DOHH2 (cell line): ENCODE measurements at regions not wholly inside any gene's neighbourhood (a gene's known extent, or its start where the extent isn't known, plus 50 kb on each side); places are given as distances from the start of the nearest gene placed in this dataset.
"Not testable (repeated sequence)": the region's sequence is repeated elsewhere in the genome, so short reads cannot be mapped to it uniquely, and the experiment has no call there.

Source experiments
- H3F3A ChIP-seq: fragments of 200-600 bp; sonication (generic), shearing (Covaris generic); 2 replicates; pipeline ENCODE4 v1.6.0; 2016; ENCODE audit warnings: antibody characterized with exemption, mild to moderate bottlenecking; ENCODE audit not compliant: control insufficient read depth, insufficient read depth
- H3K27ac ChIP-seq: fragments of 200-600 bp; sonication (generic); 2 replicates; pipeline ENCODE4 v1.5.1; 2014; ENCODE audit warnings: low read depth, mild to moderate bottlenecking, low read length, moderate library complexity
- H3K27me3 ChIP-seq: fragments of 200-600 bp; sonication (generic); 2 replicates; pipeline ENCODE4 v1.6.1; 2014; ENCODE audit warnings: mild to moderate bottlenecking, low read length, mixed read lengths; ENCODE audit not compliant: control insufficient read depth
- H3K36me3 ChIP-seq: fragments of 200-600 bp; sonication (generic); 2 replicates; pipeline ENCODE4 v1.6.1; 2014; ENCODE audit warnings: mild to moderate bottlenecking, low read length, moderate library complexity, mixed read lengths; ENCODE audit not compliant: control insufficient read depth
- H3K4me1 ChIP-seq: fragments of 200-600 bp; sonication (generic); 2 replicates; pipeline ENCODE4 v1.6.1; 2014; ENCODE audit warnings: mild to moderate bottlenecking, low read length, mixed read lengths; ENCODE audit not compliant: control insufficient read depth
- H3K4me2 ChIP-seq: fragments of 200-600 bp; sonication (generic); 2 replicates; pipeline ENCODE4 v1.6.0; 2014; ENCODE audit warnings: mild to moderate bottlenecking, low read length, moderate library complexity
- H3K4me3 ChIP-seq: fragments of 200-600 bp; sonication (generic); 2 replicates; pipeline ENCODE4 v1.5.1; 2014; ENCODE audit warnings: mild to moderate bottlenecking, low read length, mixed read lengths
- H3K79me2 ChIP-seq: fragments of 200-600 bp; sonication (generic); 2 replicates; pipeline ENCODE4 v1.6.1; 2014; ENCODE audit warnings: mild to moderate bottlenecking, low read length, mixed read lengths; ENCODE audit not compliant: control insufficient read depth
- H3K9me2 ChIP-seq: fragments of 200-600 bp; sonication (generic); replicated peaks from 2 replicates; pipeline ENCODE4 v1.6.1; 2014; ENCODE audit warnings: mild to moderate bottlenecking, low read length, mixed read lengths; ENCODE audit not compliant: control insufficient read depth
- H3K9me3 ChIP-seq: fragments of 200-600 bp; sonication (generic); 2 replicates; pipeline ENCODE4 v1.6.1; 2014; ENCODE audit warnings: antibody characterized with exemption, low read length, mixed read lengths; ENCODE audit not compliant: control insufficient read depth, insufficient read depth
- H4K20me1 ChIP-seq: fragments of 200-600 bp; sonication (generic); 2 replicates; pipeline ENCODE4 v1.6.0; 2014; ENCODE audit warnings: low read depth, mild to moderate bottlenecking, antibody characterized with exemption, low read length, moderate library complexity; ENCODE audit not compliant: control insufficient read depth, insufficient read depth
- CTCF ChIP-seq: fragments of 200-600 bp; sonication (generic); IDR thresholded peaks from one replicate; pipeline ENCODE4 v1.5.1; 2014; ENCODE audit warnings: antibody characterized with exemption, mild to moderate bottlenecking, low read depth, low read length; ENCODE audit not compliant: poor library complexity, severe bottlenecking
- EZH2phosphoT487 ChIP-seq: fragments of 200-600 bp; sonication (generic); IDR thresholded peaks from 2 replicates; pipeline ENCODE4 v1.6.1; 2017; ENCODE audit warnings: borderline replicate concordance, mild to moderate bottlenecking, antibody characterized with exemption, low read length, moderate library complexity, mixed read lengths

- Histone ChIP-seq H3K4me1 (no peaks in the 10 kb centered on the region), H3K27me3 (peaks cover 25% of the 10 kb centered on the region; the same call in 1 of the 2 replicates), H4K20me1 (no peaks in the 10 kb centered on the region), H3F3A (no peaks in the 10 kb centered on the region), H3K9me2 (no peaks in the 10 kb centered on the region), H3K79me2 (no peaks in the 10 kb centered on the region), H3K4me3 (no peak overlapping the region), H3K36me3 (no peaks in the 10 kb centered on the region), H3K9me3 (no peaks in the 10 kb centered on the region), H3K4me2 (no peak overlapping the region), H3K27ac (no peak overlapping the region)
- no peak for TF ChIP-seq EZH2phosphoT487
Measured at GRCh38 chr9:33695299-33695698, 100.1 kb upstream of the PRSS3 start.

- Histone ChIP-seq H4K20me1 (no peaks in the 10 kb centered on the region), H3F3A (no peaks in the 10 kb centered on the region), H3K4me1 (no peaks in the 10 kb centered on the region), H3K4me3 (no peak overlapping the region), H3K27ac (no peak overlapping the region), H3K27me3 (peaks cover 29% of the 10 kb centered on the region; the same call in 1 of the 2 replicates), H3K9me2 (no peaks in the 10 kb centered on the region), H3K9me3 (no peaks in the 10 kb centered on the region), H3K79me2 (no peaks in the 10 kb centered on the region), H3K36me3 (no peaks in the 10 kb centered on the region), H3K4me2 (no peak overlapping the region)
- no peak for TF ChIP-seq EZH2phosphoT487
- TF ChIP-seq CTCF, result no peak
Measured at GRCh38 chr9:33695856-33696255, 99.5 kb upstream of the PRSS3 start.

- Histone ChIP-seq H3F3A (no peaks in the 10 kb centered on the region), H3K79me2 (no peaks in the 10 kb centered on the region), H4K20me1 (no peaks in the 10 kb centered on the region), H3K36me3 (no peaks in the 10 kb centered on the region), H3K4me1 (no peaks in the 10 kb centered on the region), H3K27ac (no peak overlapping the region), H3K4me2 (no peak overlapping the region), H3K9me3 (no peaks in the 10 kb centered on the region), H3K27me3 (peaks cover 29% of the 10 kb centered on the region; the same call in 1 of the 2 replicates), H3K9me2 (no peaks in the 10 kb centered on the region), H3K4me3 (no peak overlapping the region)
- TF ChIP-seq CTCF, result no peak
- TF ChIP-seq EZH2phosphoT487, result no peak
Measured at GRCh38 chr9:33697171-33697570, 98.2 kb upstream of the PRSS3 start.

GRCh38 chr9:33698267-33698666, 97.1 kb upstream of the PRSS3 start:
- no peak overlapping the region for H3K27ac ChIP-seq
- no peaks in the 10 kb centered on the region for H3F3A ChIP-seq
- no peaks in the 10 kb centered on the region for H3K9me2 ChIP-seq
- no peaks in the 10 kb centered on the region for H3K79me2 ChIP-seq
- H3K4me2 ChIP-seq, result no peak overlapping the region
- no peaks in the 10 kb centered on the region for H3K36me3 ChIP-seq
- peaks cover 22% of the 10 kb centered on the region; the same call in 1 of the 2 replicates for H3K27me3 ChIP-seq
- no peaks in the 10 kb centered on the region for H3K4me1 ChIP-seq
- no peak for TF ChIP-seq CTCF
- no peak for TF ChIP-seq EZH2phosphoT487
- H3K4me3 ChIP-seq, result no peak overlapping the region
- H3K9me3 ChIP-seq, result no peaks in the 10 kb centered on the region
- no peaks in the 10 kb centered on the region for H4K20me1 ChIP-seq

- not testable (repeated sequence) for H3F3A ChIP-seq, H3K79me2 ChIP-seq, H3K9me2 ChIP-seq, H3K27ac ChIP-seq, H3K36me3 ChIP-seq, H3K4me1 ChIP-seq, H4K20me1 ChIP-seq, H3K9me3 ChIP-seq, H3K4me3 ChIP-seq, H3K4me2 ChIP-seq
- H3K27me3 ChIP-seq, result peaks cover 14% of the 10 kb centered on the region; the same call in 1 of the 2 replicates
Measured at GRCh38 chr9:33700940-33701339, 94.4 kb upstream of the PRSS3 start.
